Hepatocyte (in vitro differentiated cells): ENCODE measurements at regions not wholly inside any gene's neighbourhood (a gene's known extent, or its start where the extent isn't known, plus 50 kb on each side); places are given as distances from the start of the nearest gene placed in this dataset.

Experiments used
- CTCF ChIP-seq: fragments of 200-600 bp; sonication (generic); IDR thresholded peaks from 2 replicates; pipeline ENCODE4 v1.5.1; 2016; ENCODE audit warnings: antibody characterized with exemption, mild to moderate bottlenecking; ENCODE audit not compliant: poor library complexity
- EZH2 ChIP-seq: fragments of 200-600 bp; sonication (generic); IDR thresholded peaks from 2 replicates; pipeline ENCODE4 v1.6.1; 2016; ENCODE audit warnings: antibody characterized with exemption, mild to moderate bottlenecking, borderline replicate concordance
- EZH2phosphoT487 ChIP-seq: fragments of 200-600 bp; sonication (generic); IDR thresholded peaks from one replicate; pipeline ENCODE4 v1.6.1; 2018; ENCODE audit warnings: antibody characterized with exemption, mild to moderate bottlenecking, low read depth, moderate library complexity; ENCODE audit not compliant: unreplicated experiment, severe bottlenecking

DNA sequence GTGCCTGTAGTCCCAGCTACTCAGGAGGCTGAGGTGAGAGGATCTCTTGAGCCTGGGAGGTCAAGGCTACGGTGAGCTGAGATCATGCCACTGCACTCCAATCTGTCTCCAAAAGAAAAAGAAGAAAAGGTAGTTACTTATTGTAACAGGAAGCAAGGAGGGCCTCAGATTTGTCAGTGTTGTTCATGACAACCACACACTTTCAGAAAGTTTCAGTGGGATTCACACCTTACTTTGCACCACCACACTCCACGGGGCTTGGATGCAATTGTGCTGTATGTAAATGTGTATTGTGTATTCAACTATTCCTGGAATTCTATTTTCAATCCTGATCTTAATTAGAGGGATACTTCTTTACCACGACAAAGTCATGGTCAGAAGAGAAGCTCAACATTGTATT, 142.6 kb downstream of the ELOVL4 start:
- TF ChIP-seq CTCF (no peak), EZH2 (no peak), EZH2phosphoT487 (no peak)
